ENCODE measurements at regions not wholly inside any gene's neighbourhood (a gene's known extent, or its start where the extent isn't known, plus 50 kb on each side); places are given as distances from the start of the nearest gene placed in this dataset.
A peak's percentile ranks its signal among the peaks of the same experiment; 100 is the strongest.
"Not testable (repeated sequence)": the region's sequence is repeated elsewhere in the genome, so short reads cannot be mapped to it uniquely, and the experiment has no call there.

GRCh38 chr17:20668868-20669267, 89.3 kb downstream of the CDRT15L2 start:
- H3K27me3 Mint-ChIP-seq; DNase-seq (ENCODE audit: low spot score in 2 of 2); H3K36me3 Mint-ChIP-seq; H3K4me1 Mint-ChIP-seq; H3K9me3 Mint-ChIP-seq; H3K27ac Mint-ChIP-seq; ATAC-seq (ENCODE audit: low read depth); H3K4me3 Mint-ChIP-seq: not testable (repeated sequence)

- H3K4me3 Mint-ChIP-seq; DNase-seq (ENCODE audit: low spot score in 2 of 2); H3K36me3 Mint-ChIP-seq; H3K4me1 Mint-ChIP-seq; H3K27ac Mint-ChIP-seq; H3K27me3 Mint-ChIP-seq; H3K9me3 Mint-ChIP-seq: not testable (repeated sequence)
- ATAC-seq (ENCODE audit: low read depth), result peak; percentile 75
Measured at GRCh38 chr17:20670506-20670905, 91.0 kb downstream of the CDRT15L2 start.

GRCh38 chr17:20674374-20674773, 94.8 kb downstream of the CDRT15L2 start:
- not testable (repeated sequence) for H3K4me3 Mint-ChIP-seq; H3K36me3 Mint-ChIP-seq; ATAC-seq (ENCODE audit: low read depth); DNase-seq (ENCODE audit: low spot score in 2 of 2); H3K9me3 Mint-ChIP-seq; H3K27me3 Mint-ChIP-seq; H3K27ac Mint-ChIP-seq
- peaks cover 34% of the 10 kb centered on the region for H3K4me1 Mint-ChIP-seq

- not testable (repeated sequence) for H3K27me3 Mint-ChIP-seq; H3K9me3 Mint-ChIP-seq; DNase-seq (ENCODE audit: low spot score in 2 of 2); H3K36me3 Mint-ChIP-seq
- Mint-ChIP-seq H3K4me3 (peak overlapping the region; percentile 27), H3K27ac (peak overlapping the region; percentile 84), H3K4me1 (peaks cover 37% of the 10 kb centered on the region)
- peak; percentile 70 for ATAC-seq (ENCODE audit: low read depth)
Measured at GRCh38 chr17:20675707-20676106, 96.2 kb downstream of the CDRT15L2 start.

GRCh38 chr17:20676656-20677055, 97.1 kb downstream of the CDRT15L2 start:
- H3K4me1 Mint-ChIP-seq, result peaks cover 37% of the 10 kb centered on the region

GRCh38 chr17:20677469-20677868, 97.9 kb downstream of the CDRT15L2 start:
- H3K4me3 Mint-ChIP-seq, result peak overlapping the region; percentile 45
- not testable (repeated sequence) for H3K27me3 Mint-ChIP-seq, H3K9me3 Mint-ChIP-seq, H3K36me3 Mint-ChIP-seq
- peak; percentile 39 for ATAC-seq (ENCODE audit: low read depth)
- peak in 1 of 2 donors; percentile 38 for DNase-seq (ENCODE audit: low spot score in 2 of 2)
- peaks cover 41% of the 10 kb centered on the region for H3K4me1 Mint-ChIP-seq
- H3K27ac Mint-ChIP-seq, result peak overlapping the region; percentile 84

More at GRCh38 chr17:20676656-20677055, 97.1 kb downstream of the CDRT15L2 start:
- H3K36me3 Mint-ChIP-seq; H3K9me3 Mint-ChIP-seq; H3K27me3 Mint-ChIP-seq; DNase-seq (ENCODE audit: low spot score in 2 of 2); ATAC-seq (ENCODE audit: low read depth): not testable (repeated sequence)
- Mint-ChIP-seq H3K4me3 (peak overlapping the region; percentile 4), H3K27ac (peak overlapping the region; percentile 84)

GRCh38 chr17:20678424-20678823, 98.9 kb downstream of the CDRT15L2 start:
- H3K9me3 Mint-ChIP-seq; H3K36me3 Mint-ChIP-seq; H3K27me3 Mint-ChIP-seq; DNase-seq (ENCODE audit: low spot score in 2 of 2): not testable (repeated sequence)
- H3K4me3 Mint-ChIP-seq, result peak overlapping the region; percentile 45
- H3K27ac Mint-ChIP-seq, result peak overlapping the region; percentile 84
- ATAC-seq (ENCODE audit: low read depth), result peak; percentile 60
- peaks cover 40% of the 10 kb centered on the region for H3K4me1 Mint-ChIP-seq

- ATAC-seq (ENCODE audit: low read depth); H3K27ac Mint-ChIP-seq; H3K36me3 Mint-ChIP-seq; DNase-seq (ENCODE audit: low spot score in 2 of 2); H3K9me3 Mint-ChIP-seq; H3K4me3 Mint-ChIP-seq; H3K27me3 Mint-ChIP-seq: not testable (repeated sequence)
- peaks cover 26% of the 10 kb centered on the region for H3K4me1 Mint-ChIP-seq
Measured at GRCh38 chr17:20681746-20682722, 102.5 kb downstream of the CDRT15L2 start.

- peak; percentile 90 for ATAC-seq (ENCODE audit: low read depth)
- H3K36me3 Mint-ChIP-seq; DNase-seq (ENCODE audit: low spot score in 2 of 2); H3K27ac Mint-ChIP-seq; H3K27me3 Mint-ChIP-seq; H3K9me3 Mint-ChIP-seq; H3K4me3 Mint-ChIP-seq: not testable (repeated sequence)
- H3K4me1 Mint-ChIP-seq, result peaks cover 17% of the 10 kb centered on the region
Measured at GRCh38 chr17:20683651-20684229, 104.2 kb downstream of the CDRT15L2 start.

- not testable (repeated sequence) for H3K27ac Mint-ChIP-seq; H3K27me3 Mint-ChIP-seq; H3K9me3 Mint-ChIP-seq; DNase-seq (ENCODE audit: low spot score in 2 of 2); H3K36me3 Mint-ChIP-seq; H3K4me3 Mint-ChIP-seq; ATAC-seq (ENCODE audit: low read depth)
- peaks cover 10% of the 10 kb centered on the region for H3K4me1 Mint-ChIP-seq
Measured at GRCh38 chr17:20684975-20685374, 105.5 kb downstream of the CDRT15L2 start.

GRCh38 chr17:20687584-20687983, 108.1 kb downstream of the CDRT15L2 start:
- not testable (repeated sequence) for DNase-seq (ENCODE audit: low spot score in 2 of 2); ATAC-seq (ENCODE audit: low read depth); H3K36me3 Mint-ChIP-seq; H3K27ac Mint-ChIP-seq; H3K4me1 Mint-ChIP-seq; H3K27me3 Mint-ChIP-seq; H3K9me3 Mint-ChIP-seq; H3K4me3 Mint-ChIP-seq

GRCh38 chr17:20689170-20689749, 109.7 kb downstream of the CDRT15L2 start:
- H3K4me3 Mint-ChIP-seq; H3K36me3 Mint-ChIP-seq; H3K9me3 Mint-ChIP-seq; H3K27me3 Mint-ChIP-seq; H3K27ac Mint-ChIP-seq; DNase-seq (ENCODE audit: low spot score in 2 of 2); ATAC-seq (ENCODE audit: low read depth): not testable (repeated sequence)
- peaks cover 15% of the 10 kb centered on the region for H3K4me1 Mint-ChIP-seq

GRCh38 chr17:20692706-20693105, 113.2 kb downstream of the CDRT15L2 start:
- not testable (repeated sequence) for H3K9me3 Mint-ChIP-seq; H3K27ac Mint-ChIP-seq; DNase-seq (ENCODE audit: low spot score in 2 of 2); H3K27me3 Mint-ChIP-seq; ATAC-seq (ENCODE audit: low read depth); H3K4me3 Mint-ChIP-seq
- Mint-ChIP-seq H3K36me3 (peaks cover 12% of the 10 kb centered on the region), H3K4me1 (peaks cover 18% of the 10 kb centered on the region)

- H3K4me3 Mint-ChIP-seq; H3K9me3 Mint-ChIP-seq; ATAC-seq (ENCODE audit: low read depth); H3K36me3 Mint-ChIP-seq; H3K27me3 Mint-ChIP-seq; DNase-seq (ENCODE audit: low spot score in 2 of 2): not testable (repeated sequence)
- Mint-ChIP-seq H3K4me1 (peaks cover 26% of the 10 kb centered on the region), H3K27ac (peak overlapping the region; percentile 19)
Measured at GRCh38 chr17:20695871-20696270, 116.3 kb downstream of the CDRT15L2 start.

All from memory B cell (primary cell).